GM18858 (cell line): ENCODE measurements at regions not wholly inside any gene's neighbourhood (a gene's known extent, or its start where the extent isn't known, plus 50 kb on each side); places are given as distances from the start of the nearest gene placed in this dataset.

Source experiments
- ATAC-seq: cut with Tn5 transposase; IDR thresholded peaks from one replicate; pipeline ENCODE4 v1.9.1; 2021; ENCODE audit not compliant: unreplicated experiment

- no peak for ATAC-seq
Measured at GRCh38 chr20:22001886-22002285, 296.4 kb downstream of the PAX1 start.

GRCh38 chr20:21995461-21995860, 290.0 kb downstream of the PAX1 start:
- no peak for ATAC-seq

GRCh38 chr20:21994203-21994602, 288.7 kb downstream of the PAX1 start:
- ATAC-seq: no peak

GRCh38 chr20:21982559-21982958, 277.1 kb downstream of the PAX1 start:
- ATAC-seq: no peak

- ATAC-seq: no peak
Measured at GRCh38 chr20:21981597-21982344, 276.3 kb downstream of the PAX1 start.

- no peak for ATAC-seq
Measured at GRCh38 chr20:21981179-21981578, 275.7 kb downstream of the PAX1 start.

- ATAC-seq: no peak
Measured at GRCh38 chr20:21971436-21971835, 266.0 kb downstream of the PAX1 start.

GRCh38 chr20:21968486-21968885, 263.0 kb downstream of the PAX1 start:
- ATAC-seq: no peak

GRCh38 chr20:21967481-21967880, 262.0 kb downstream of the PAX1 start:
- no peak for ATAC-seq

- ATAC-seq: no peak
Measured at GRCh38 chr20:21956591-21956990, 251.1 kb downstream of the PAX1 start.

GRCh38 chr20:21947406-21947805, 241.9 kb downstream of the PAX1 start:
- no peak for ATAC-seq

- no peak for ATAC-seq
Measured at GRCh38 chr20:21944227-21944626, 238.8 kb downstream of the PAX1 start.

GRCh38 chr20:21941941-21942805, 236.7 kb downstream of the PAX1 start:
- ATAC-seq: no peak

GRCh38 chr20:21936720-21937380, 231.4 kb downstream of the PAX1 start:
- no peak for ATAC-seq

- no peak for ATAC-seq
Measured at GRCh38 chr20:21936261-21936660, 230.8 kb downstream of the PAX1 start.

- no peak for ATAC-seq
Measured at GRCh38 chr20:21933526-21933925, 228.1 kb downstream of the PAX1 start.

- ATAC-seq: no peak
Measured at GRCh38 chr20:21921251-21921650, 215.8 kb downstream of the PAX1 start.

- ATAC-seq: no peak
Measured at GRCh38 chr20:21920211-21920610, 214.7 kb downstream of the PAX1 start.

GRCh38 chr20:21918398-21918797, 212.9 kb downstream of the PAX1 start:
- no peak for ATAC-seq

GRCh38 chr20:21902391-21902790, 196.9 kb downstream of the PAX1 start:
- no peak for ATAC-seq

- no peak for ATAC-seq
Measured at GRCh38 chr20:21901470-21902275, 196.2 kb downstream of the PAX1 start.
